ENCODE measurements at regions not wholly inside any gene's neighbourhood (a gene's known extent, or its start where the extent isn't known, plus 50 kb on each side); places are given as distances from the start of the nearest gene placed in this dataset.
"Not testable (repeated sequence)": the region's sequence is repeated elsewhere in the genome, so short reads cannot be mapped to it uniquely, and the experiment has no call there.

DNA sequence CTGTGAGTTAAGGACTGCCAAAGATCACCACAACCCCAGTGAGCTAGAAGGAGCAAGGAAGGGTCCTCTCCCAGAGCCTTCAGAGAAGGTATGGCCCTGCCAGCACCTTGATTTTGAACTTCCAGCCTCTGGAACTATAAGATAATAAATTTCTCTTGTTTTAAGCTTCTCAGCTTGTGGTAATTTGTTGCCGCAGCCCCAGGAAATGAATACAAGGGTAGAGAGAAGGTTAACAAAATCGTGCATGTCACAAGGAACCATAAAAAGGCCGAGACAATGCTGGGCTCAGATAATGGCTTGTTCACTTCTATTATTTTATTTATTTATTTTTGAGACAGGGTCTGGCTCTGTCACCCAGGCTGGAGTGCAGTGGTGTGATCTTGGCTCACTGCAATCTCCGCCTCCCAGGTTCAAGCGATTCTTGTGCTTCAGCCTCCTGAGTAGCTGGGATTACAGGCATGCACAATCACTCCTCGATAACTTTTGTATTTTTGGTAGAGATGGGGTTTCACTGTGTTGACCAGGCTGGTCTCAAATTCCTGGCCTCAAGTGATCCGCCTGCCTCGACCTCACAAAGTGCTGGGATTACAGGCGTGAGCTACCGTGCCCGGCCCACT, 71.5 kb downstream of the WSB1 start:
- H3K36me3 ChIP-seq (ENCODE audit: insufficient read depth in 1 of 2, low read depth in 1 of 2); DNase-seq; H3K4me1 ChIP-seq; H3K4me3 ChIP-seq; H3K27ac ChIP-seq; intact Hi-C loops (cut with DNase I); ATAC-seq; H3K9me3 ChIP-seq; H3K27me3 ChIP-seq (ENCODE audit: insufficient read depth in 3 of 3, low read length in 2 of 3): not testable (repeated sequence)
- WGBS, 3 donors: 86 to 90% (median 87%) methylated on average over 11 of the region's 11 CpGs

DNA sequence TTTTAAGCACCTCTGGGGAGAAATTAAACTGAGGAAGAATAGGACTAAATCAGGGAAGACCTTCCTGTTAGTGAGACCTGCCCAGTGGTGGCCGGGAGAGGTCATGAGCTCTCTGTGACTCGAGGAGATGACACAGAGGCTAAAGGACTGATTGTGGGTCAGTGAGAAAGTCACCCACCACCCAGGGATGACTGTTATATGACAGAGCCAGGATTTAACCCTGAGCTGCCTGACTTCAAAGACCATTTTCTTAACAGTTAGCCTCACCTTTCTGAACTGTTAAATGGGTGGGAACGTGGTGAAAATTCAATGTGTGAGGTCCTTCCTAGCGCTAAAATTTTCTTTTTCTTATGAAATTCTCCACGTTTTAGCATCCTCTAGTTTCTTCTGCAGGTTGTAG, 72.5 kb downstream of the WSB1 start:
- Histone ChIP-seq H3K4me1 (no peaks in the 10 kb centered on the region), H3K4me3 (no peak overlapping the region), H3K36me3 (ENCODE audit: insufficient read depth in 1 of 2, low read depth in 1 of 2) (no peaks in the 10 kb centered on the region), H3K9me3 (no peaks in the 10 kb centered on the region), H3K27me3 (ENCODE audit: insufficient read depth in 3 of 3, low read length in 2 of 3) (no peaks in the 10 kb centered on the region), H3K27ac (no peak overlapping the region)
- DNase-seq: no peak
- no peak for ATAC-seq
- WGBS, 3 donors: 88 to 91% (median 89%) methylated on average over 5 of the region's 5 CpGs
- no peak for TF ChIP-seq CTCF (IDR thresholded peaks at IDR 0.05)
- intact Hi-C loops (cut with DNase I): no loop called here

- H3K27me3 ChIP-seq (ENCODE audit: insufficient read depth in 3 of 3, low read length in 2 of 3): no peaks in the 10 kb centered on the region
- no peaks in the 10 kb centered on the region for H3K36me3 ChIP-seq (ENCODE audit: insufficient read depth in 1 of 2, low read depth in 1 of 2)
- H3K4me1 ChIP-seq: no peaks in the 10 kb centered on the region
- ATAC-seq: peak in 1 of 4 donors; percentile 25
- intact Hi-C loops (cut with DNase I): no loop called here
- H3K9me3 ChIP-seq: no peaks in the 10 kb centered on the region
- no peak overlapping the region for H3K4me3 ChIP-seq
- no peak for DNase-seq
- no peak for TF ChIP-seq CTCF (IDR thresholded peaks at IDR 0.05)
- no peak overlapping the region for H3K27ac ChIP-seq
- WGBS, 3 donors: 82 to 86% (median 84%) methylated on average over 15 to 17 of the region's 17 CpGs
Measured at GRCh38 chr17:27367121-27367981, 73.4 kb downstream of the WSB1 start.

DNA sequence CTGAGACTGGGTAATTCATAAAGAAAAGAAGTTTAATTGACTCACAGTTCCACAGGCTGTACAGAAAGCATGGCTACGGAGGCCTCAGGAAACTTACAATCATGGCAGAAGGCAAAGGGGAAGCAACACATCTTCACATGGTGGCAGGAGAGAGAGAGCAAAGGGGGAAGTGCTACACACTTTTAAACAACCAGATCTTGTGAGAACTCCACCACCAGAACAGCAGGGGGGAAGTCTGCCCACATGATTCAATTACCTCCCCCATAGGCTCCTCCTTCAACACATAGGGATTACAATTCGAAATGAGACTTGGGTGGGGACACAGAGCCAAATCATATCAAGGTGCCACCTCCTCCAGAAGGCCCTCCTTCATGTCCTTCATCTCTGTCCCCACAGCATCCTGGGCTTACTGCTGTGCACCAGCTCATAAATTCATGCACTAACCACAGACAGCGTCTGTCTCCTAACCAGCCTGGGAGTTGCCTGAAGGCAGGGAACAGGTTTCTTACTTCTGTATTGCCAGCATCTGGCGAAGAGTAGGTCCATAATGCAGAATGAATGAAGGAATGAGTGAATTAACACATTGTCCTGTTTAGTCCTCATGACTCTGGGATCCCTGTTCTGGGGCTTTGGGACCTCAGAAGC, 74.4 kb downstream of the WSB1 start:
- H3K27ac ChIP-seq: no peak overlapping the region
- no peak for TF ChIP-seq CTCF (IDR thresholded peaks at IDR 0.05)
- WGBS, 3 donors: 82 to 89% (median 88%) methylated on average over 4 of the region's 4 CpGs

DNA sequence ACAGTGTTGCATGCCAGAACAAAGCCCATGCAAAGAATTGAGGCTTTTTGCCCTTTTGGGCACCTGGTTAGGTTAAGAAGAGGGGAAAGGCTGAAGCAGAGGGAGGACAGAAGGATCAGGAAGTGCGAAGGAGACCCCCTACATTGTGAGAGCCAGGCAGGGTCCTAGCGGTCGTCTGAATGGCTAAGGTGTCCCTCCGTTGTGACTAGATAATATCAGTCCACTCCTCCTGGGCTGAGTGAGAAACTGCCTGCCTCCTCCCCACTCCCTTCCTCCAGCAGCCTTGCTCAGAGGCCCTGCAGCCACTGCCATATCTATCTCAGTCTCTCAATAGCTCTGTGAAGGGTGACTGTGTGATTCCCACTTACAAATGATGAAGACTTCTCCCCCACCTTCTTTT, 75.1 kb downstream of the WSB1 start:
- H3K27me3 ChIP-seq (ENCODE audit: insufficient read depth in 3 of 3, low read length in 2 of 3): no peaks in the 10 kb centered on the region
- no peak for TF ChIP-seq CTCF (IDR thresholded peaks at IDR 0.05)
- H3K36me3 ChIP-seq (ENCODE audit: insufficient read depth in 1 of 2, low read depth in 1 of 2): no peaks in the 10 kb centered on the region
- no peak overlapping the region for H3K4me3 ChIP-seq
- WGBS, 3 donors: 78 to 85% (median 79%) methylated on average over 4 of the region's 4 CpGs
- intact Hi-C loops (cut with DNase I): no loop called here
- no peak for ATAC-seq
- H3K4me1 ChIP-seq: no peaks in the 10 kb centered on the region
- no peaks in the 10 kb centered on the region for H3K9me3 ChIP-seq
- DNase-seq: no peak
- H3K27ac ChIP-seq: no peak overlapping the region

More for the DNA sequence above, 74.4 kb downstream of the WSB1 start:
- DNase-seq (no peak), ATAC-seq (no peak)
- no peaks in the 10 kb centered on the region for H3K4me1 ChIP-seq
- no peaks in the 10 kb centered on the region for H3K27me3 ChIP-seq (ENCODE audit: insufficient read depth in 3 of 3, low read length in 2 of 3)
- H3K36me3 ChIP-seq (ENCODE audit: insufficient read depth in 1 of 2, low read depth in 1 of 2): no peaks in the 10 kb centered on the region
- intact Hi-C loops (cut with DNase I): no loop called here
- no peak overlapping the region for H3K4me3 ChIP-seq
- H3K9me3 ChIP-seq: no peaks in the 10 kb centered on the region

Data from psoas muscle (tissue), 7 donors.